SK-N-SH treated with all-trans-retinoic acid at 6 μM for 48 hours (cell line): ENCODE measurements at regions not wholly inside any gene's neighbourhood (a gene's known extent, or its start where the extent isn't known, plus 50 kb on each side); places are given as distances from the start of the nearest gene placed in this dataset.
"Not testable (repeated sequence)": the region's sequence is repeated elsewhere in the genome, so short reads cannot be mapped to it uniquely, and the experiment has no call there.

Source experiments
- ATAC-seq: fragments of 200-7000 bp; cut with Tn5 transposase; 3 replicates; pipeline ENCODE4 v1.9.1; 2020; ENCODE audit warnings: mild to moderate bottlenecking, moderate library complexity
- ARNTL ChIP-seq: fragments of 450-650 bp; formaldehyde crosslinking; IDR thresholded peaks from 2 replicates; pipeline ENCODE4 v1.5.0; 2020; ENCODE audit warnings: low read depth, mild to moderate bottlenecking, moderate library complexity, borderline replicate concordance
- BACH2 ChIP-seq: fragments of 250-450 bp; sonication (Bioruptor Pico); IDR thresholded peaks from 2 replicates; pipeline ENCODE4 v1.9.0; 2021; ENCODE audit warnings: mild to moderate bottlenecking, borderline replicate concordance
- CREB5 ChIP-seq: fragments of 250-450 bp; sonication (Bioruptor Pico); IDR thresholded peaks from 2 replicates; pipeline ENCODE4 v1.5.1; 2020; ENCODE audit warnings: low read depth, mild to moderate bottlenecking, moderate library complexity
- CSDC2 ChIP-seq: fragments of 250-450 bp; sonication (Bioruptor Pico); IDR thresholded peaks from 2 replicates; pipeline ENCODE4 v1.5.0; 2020; ENCODE audit warnings: mild to moderate bottlenecking, moderate library complexity
- CSRNP3 ChIP-seq: fragments of 250-450 bp; sonication (Bioruptor Pico); IDR thresholded peaks from 2 replicates; pipeline ENCODE4 v1.5.1; 2021; ENCODE audit warnings: mild to moderate bottlenecking, moderate library complexity
- ESRRG ChIP-seq: fragments of 250-450 bp; sonication (Bioruptor Pico); IDR thresholded peaks from 2 replicates; pipeline ENCODE4 v1.6.1; 2021; ENCODE audit warnings: mild to moderate bottlenecking
- GLIS3 ChIP-seq: fragments of 250-450 bp; sonication (Bioruptor Pico); IDR thresholded peaks from 2 replicates; pipeline ENCODE4 v1.5.0; 2020; ENCODE audit warnings: mild to moderate bottlenecking, moderate library complexity
- ISL1 ChIP-seq: fragments of 250-450 bp; sonication (Bioruptor Pico); IDR thresholded peaks from 2 replicates; pipeline ENCODE4 v2.1.2; 2022; ENCODE audit warnings: mild to moderate bottlenecking, moderate library complexity
- OSR1 ChIP-seq: fragments of 250-450 bp; sonication (Bioruptor Pico); IDR thresholded peaks from 2 replicates; pipeline ENCODE4 v1.8.0; 2022; ENCODE audit warnings: moderate library complexity, mild to moderate bottlenecking, inconsistent platforms
- PATZ1 ChIP-seq: fragments of 250-450 bp; sonication (Bioruptor Pico); IDR thresholded peaks from 2 replicates; pipeline ENCODE4 v1.8.0; 2020; ENCODE audit warnings: mild to moderate bottlenecking, moderate library complexity, borderline replicate concordance
- POU6F1 ChIP-seq: fragments of 250-450 bp; sonication (Bioruptor Pico); IDR thresholded peaks from 2 replicates; pipeline ENCODE4 v1.8.0; 2021; ENCODE audit warnings: low read depth, mild to moderate bottlenecking, moderate library complexity, borderline replicate concordance
- PPARA ChIP-seq: fragments of 250-450 bp; sonication (Bioruptor Pico); IDR thresholded peaks from 2 replicates; pipeline ENCODE4 v1.5.0; 2020; ENCODE audit warnings: mild to moderate bottlenecking, borderline replicate concordance
- SNAI2 ChIP-seq: fragments of 250-450 bp; sonication (Bioruptor Pico); IDR thresholded peaks from 2 replicates; pipeline ENCODE4 v1.5.0; 2020; ENCODE audit warnings: mild to moderate bottlenecking, moderate library complexity
- TCF4 ChIP-seq: fragments of 250-450 bp; sonication (Bioruptor Pico); IDR thresholded peaks from 2 replicates; pipeline ENCODE4 v1.8.0; 2021; ENCODE audit warnings: mild to moderate bottlenecking, moderate library complexity, borderline replicate concordance
- TOX ChIP-seq: fragments of 250-450 bp; sonication (Bioruptor Pico); IDR thresholded peaks from 2 replicates; pipeline ENCODE4 v1.8.0; 2021; ENCODE audit warnings: mild to moderate bottlenecking, moderate library complexity, borderline replicate concordance
- TSHZ2 ChIP-seq: fragments of 250-450 bp; sonication (Bioruptor Pico); IDR thresholded peaks from 2 replicates; pipeline ENCODE4 v1.5.0; 2020; ENCODE audit warnings: mild to moderate bottlenecking, moderate library complexity
- ZC3H10 ChIP-seq: fragments of 250-450 bp; sonication (Bioruptor Pico); IDR thresholded peaks from 2 replicates; pipeline ENCODE4 v1.5.1; 2021; ENCODE audit warnings: mild to moderate bottlenecking, moderate library complexity
- ZFP3 ChIP-seq: fragments of 250-450 bp; sonication (Bioruptor Pico); IDR thresholded peaks from 2 replicates; pipeline ENCODE4 v1.5.0; 2020; ENCODE audit warnings: mild to moderate bottlenecking, moderate library complexity
- ZFP30 ChIP-seq: fragments of 450-650 bp; formaldehyde crosslinking; IDR thresholded peaks from 2 replicates; pipeline ENCODE4 v1.5.0; 2022; ENCODE audit warnings: mild to moderate bottlenecking, moderate library complexity
- ZNF565 ChIP-seq: fragments of 450-650 bp; formaldehyde crosslinking; conservative IDR thresholded peaks from 2 replicates; pipeline ENCODE4 v1.5.0; 2020; ENCODE audit warnings: low read depth, mild to moderate bottlenecking, moderate library complexity
- ZNF70 ChIP-seq: fragments of 450-650 bp; formaldehyde crosslinking; IDR thresholded peaks from 2 replicates; pipeline ENCODE4 v1.5.0; 2020; ENCODE audit warnings: mild to moderate bottlenecking, moderate library complexity

- ATAC-seq = no peak
- TF ChIP-seq ZFP30 (CRISPR knock-in tag) = no peak
- TF ChIP-seq TCF4 (CRISPR knock-in tag) = no peak
- TF ChIP-seq BACH2 (CRISPR knock-in tag) = no peak
Observed at GRCh38 chr14:26655128-26655527, 57.3 kb upstream of the NOVA1 start.

- TF ChIP-seq ZNF565 = no peak
- TF ChIP-seq TSHZ2 = no peak
- no peak for ATAC-seq
Observed at GRCh38 chr14:26663506-26663905, 65.7 kb upstream of the NOVA1 start.

- ATAC-seq = not testable (repeated sequence)
Observed at GRCh38 chr14:26678732-26679420, 81.0 kb upstream of the NOVA1 start.

GRCh38 chr14:26685401-26685800, 87.6 kb upstream of the NOVA1 start:
- TF ChIP-seq ZNF70 (CRISPR knock-in tag) = no peak
- TF ChIP-seq PATZ1 = no peak
- no peak for TF ChIP-seq ISL1
- TF ChIP-seq CSRNP3 (CRISPR knock-in tag) = no peak
- TF ChIP-seq PPARA (CRISPR knock-in tag) = no peak
- no peak for TF ChIP-seq POU6F1 (CRISPR knock-in tag)
- TF ChIP-seq ZC3H10 (CRISPR knock-in tag) = no peak
- TF ChIP-seq OSR1 (CRISPR knock-in tag) = no peak
- no peak for TF ChIP-seq CSDC2 (CRISPR knock-in tag)
- no peak for TF ChIP-seq CREB5 (CRISPR knock-in tag)
- TF ChIP-seq ESRRG (CRISPR knock-in tag) = no peak
- no peak for TF ChIP-seq ARNTL (CRISPR knock-in tag)
- no peak for TF ChIP-seq TSHZ2
- no peak for TF ChIP-seq ZFP30 (CRISPR knock-in tag)
- no peak for TF ChIP-seq TOX (CRISPR knock-in tag)
- TF ChIP-seq ZNF565 = no peak
- TF ChIP-seq ZFP3 (CRISPR knock-in tag) = no peak
- no peak for TF ChIP-seq SNAI2 (CRISPR knock-in tag)
- no peak for TF ChIP-seq BACH2 (CRISPR knock-in tag)
- no peak for TF ChIP-seq GLIS3 (CRISPR knock-in tag)
- TF ChIP-seq, all 23 proteins: peak for 0
- ATAC-seq = no peak
